OCI-LY1 (cell line): ENCODE measurements at regions not wholly inside any gene's neighbourhood (a gene's known extent, or its start where the extent isn't known, plus 50 kb on each side); places are given as distances from the start of the nearest gene placed in this dataset.
A peak's percentile ranks its signal among the peaks of the same experiment; 100 is the strongest.
"Not testable (repeated sequence)": the region's sequence is repeated elsewhere in the genome, so short reads cannot be mapped to it uniquely, and the experiment has no call there.

Experiments used
- H2AFZ ChIP-seq: fragments of 200-600 bp; sonication (generic), shearing (Covaris generic); 2 replicates; pipeline ENCODE4 v1.6.0; 2014; ENCODE audit warnings: antibody characterized with exemption, mild to moderate bottlenecking, low read length
- H3F3A ChIP-seq: fragments of 200-600 bp; sonication (generic), shearing (Covaris generic); 2 replicates; pipeline ENCODE4 v1.6.0; 2014; ENCODE audit warnings: mild to moderate bottlenecking, antibody characterized with exemption, low read length, moderate library complexity; ENCODE audit not compliant: insufficient read depth
- H3K27ac ChIP-seq: fragments of 200-600 bp; sonication (generic); 2 replicates; pipeline ENCODE4 v1.5.1; 2014; ENCODE audit warnings: low read length, mixed run types, mild to moderate bottlenecking, low read depth; ENCODE audit not compliant: poor library complexity, severe bottlenecking
- H3K27me3 ChIP-seq: fragments of 200-600 bp; sonication (generic); 2 replicates; pipeline ENCODE4 v1.6.0; 2014; ENCODE audit warnings: antibody characterized with exemption, mild to moderate bottlenecking, low read length, moderate library complexity; ENCODE audit not compliant: insufficient read depth
- H3K36me3 ChIP-seq: fragments of 200-600 bp; sonication (generic); 2 replicates; pipeline ENCODE4 v1.6.1; 2014; ENCODE audit warnings: mild to moderate bottlenecking, antibody characterized with exemption, low read length, moderate library complexity, mixed read lengths; ENCODE audit not compliant: insufficient read depth
- H3K4me1 ChIP-seq: fragments of 200-600 bp; sonication (generic); 2 replicates; pipeline ENCODE4 v1.5.1; 2014; ENCODE audit warnings: mild to moderate bottlenecking, low read length, moderate library complexity; ENCODE audit not compliant: insufficient read depth, severe bottlenecking
- H3K4me2 ChIP-seq: fragments of 200-600 bp; sonication (generic), shearing (Covaris generic); 2 replicates; pipeline ENCODE4 v1.6.1; 2014; ENCODE audit warnings: low read length
- H3K4me3 ChIP-seq: fragments of 200-600 bp; sonication (generic); 2 replicates; pipeline ENCODE4 v1.5.1; 2014; ENCODE audit warnings: low read length, low read depth, mild to moderate bottlenecking, mixed read lengths; ENCODE audit not compliant: poor library complexity, severe bottlenecking
- H3K79me2 ChIP-seq: fragments of 200-600 bp; shearing (Covaris generic); 2 replicates; pipeline ENCODE4 v1.6.1; 2016; ENCODE audit warnings: mixed run types, low read length, mixed read lengths; ENCODE audit not compliant: insufficient read depth
- H3K9ac ChIP-seq: fragments of 200-600 bp; sonication (generic), shearing (Covaris generic); 2 replicates; pipeline ENCODE4 v1.6.1; 2014; ENCODE audit warnings: mild to moderate bottlenecking, low read length, mixed read lengths
- H3K9me2 ChIP-seq: fragments of 200-600 bp; sonication (generic), shearing (Covaris generic); 2 replicates; pipeline ENCODE4 v1.6.1; 2014; ENCODE audit warnings: low read depth, mild to moderate bottlenecking, low read length, mixed read lengths
- H3K9me3 ChIP-seq: fragments of 200-600 bp; shearing (Covaris generic); 2 replicates; pipeline ENCODE4 v1.6.1; 2014; ENCODE audit warnings: low read length, mixed read lengths
- H4K20me1 ChIP-seq: fragments of 200-600 bp; sonication (generic), shearing (Covaris generic); 2 replicates; pipeline ENCODE4 v1.6.0; 2016; ENCODE audit warnings: mild to moderate bottlenecking, low read length; ENCODE audit not compliant: insufficient read depth
- EZH2 ChIP-seq: fragments of 200-600 bp; sonication (generic), shearing (Covaris generic); IDR thresholded peaks from 2 replicates; pipeline ENCODE4 v1.8.0; 2017; ENCODE audit warnings: borderline replicate concordance, mixed run types, mild to moderate bottlenecking, antibody characterized with exemption, low read length, moderate library complexity, mixed read lengths
- TF ChIP-seq, protein P1 (sequence below): fragments of 200-600 bp; sonication (generic), shearing (Covaris generic); IDR thresholded peaks from 2 replicates; pipeline ENCODE4 v1.5.1; 2017; ENCODE audit warnings: mild to moderate bottlenecking, antibody characterized with exemption, low read length, moderate library complexity, mixed read lengths

DNA sequence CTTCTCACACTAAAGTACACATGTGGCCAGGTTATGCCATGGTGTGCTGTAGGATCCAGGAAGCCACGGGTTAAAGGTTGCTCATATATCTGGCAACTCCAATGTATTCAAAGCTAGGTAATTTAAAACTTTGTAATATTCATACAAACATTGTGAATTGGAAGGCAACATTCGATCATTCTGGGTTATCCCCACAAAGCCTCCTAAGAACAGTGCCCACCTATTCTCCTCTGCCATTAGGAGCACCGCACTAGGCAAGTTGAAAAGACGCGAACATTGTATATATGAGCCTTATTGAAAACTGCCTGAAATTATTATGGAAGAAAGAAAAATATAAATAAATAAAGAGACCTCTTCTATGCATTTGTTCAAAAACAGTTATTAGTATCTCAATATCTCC is 228.2 kb downstream of the IGSF11 start:
- Histone ChIP-seq H2AFZ (no peak overlapping the region), H3K4me2 (peak overlapping the region; percentile 56), H3K4me3 (peak overlapping the region; percentile 36), H3F3A (no peaks in the 10 kb centered on the region), H3K4me1 (peaks cover 80% of the 10 kb centered on the region), H3K79me2 (peaks cover 51% of the 10 kb centered on the region), H3K9ac (no peak overlapping the region; the same call in 1 of the 2 replicates), H3K27ac (peak overlapping the region; percentile 23), H3K9me2 (no peaks in the 10 kb centered on the region), H3K36me3 (peaks cover 17% of the 10 kb centered on the region), H3K27me3 (no peaks in the 10 kb centered on the region), H4K20me1 (peaks cover 2% of the 10 kb centered on the region; the same call in 1 of the 2 replicates), H3K9me3 (no peaks in the 10 kb centered on the region)
- no peak for TF ChIP-seq EZH2
- TF ChIP-seq, protein P1, sequence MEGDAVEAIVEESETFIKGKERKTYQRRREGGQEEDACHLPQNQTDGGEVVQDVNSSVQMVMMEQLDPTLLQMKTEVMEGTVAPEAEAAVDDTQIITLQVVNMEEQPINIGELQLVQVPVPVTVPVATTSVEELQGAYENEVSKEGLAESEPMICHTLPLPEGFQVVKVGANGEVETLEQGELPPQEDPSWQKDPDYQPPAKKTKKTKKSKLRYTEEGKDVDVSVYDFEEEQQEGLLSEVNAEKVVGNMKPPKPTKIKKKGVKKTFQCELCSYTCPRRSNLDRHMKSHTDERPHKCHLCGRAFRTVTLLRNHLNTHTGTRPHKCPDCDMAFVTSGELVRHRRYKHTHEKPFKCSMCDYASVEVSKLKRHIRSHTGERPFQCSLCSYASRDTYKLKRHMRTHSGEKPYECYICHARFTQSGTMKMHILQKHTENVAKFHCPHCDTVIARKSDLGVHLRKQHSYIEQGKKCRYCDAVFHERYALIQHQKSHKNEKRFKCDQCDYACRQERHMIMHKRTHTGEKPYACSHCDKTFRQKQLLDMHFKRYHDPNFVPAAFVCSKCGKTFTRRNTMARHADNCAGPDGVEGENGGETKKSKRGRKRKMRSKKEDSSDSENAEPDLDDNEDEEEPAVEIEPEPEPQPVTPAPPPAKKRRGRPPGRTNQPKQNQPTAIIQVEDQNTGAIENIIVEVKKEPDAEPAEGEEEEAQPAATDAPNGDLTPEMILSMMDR: no peak

DNA sequence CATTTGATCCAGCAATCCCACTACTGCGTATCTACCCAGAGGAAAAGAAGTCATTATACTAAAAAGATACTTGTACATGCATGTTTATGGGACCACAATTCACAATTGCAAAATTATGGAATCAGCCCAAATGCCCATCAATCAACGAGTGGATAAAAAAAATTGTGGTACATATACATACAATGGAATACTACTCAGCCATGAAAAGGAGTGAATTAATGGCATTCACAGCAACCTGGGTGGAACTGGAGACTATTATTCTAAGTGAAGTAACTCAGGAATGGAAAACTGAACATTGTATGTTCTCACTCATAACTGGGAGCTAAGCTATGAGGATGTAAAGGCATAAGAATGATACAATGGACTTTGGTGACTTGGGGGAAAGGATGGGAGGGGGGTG is 227.3 kb downstream of the IGSF11 start:
- H3K4me3 ChIP-seq: not testable (repeated sequence)
- H3K79me2 ChIP-seq: peaks cover 51% of the 10 kb centered on the region

GRCh38 chr3:118808723-118809122 is 225.9 kb downstream of the IGSF11 start:
- Histone ChIP-seq H3K27ac (peak overlapping the region; percentile 49), H3K9me2 (no peaks in the 10 kb centered on the region), H3K9me3 (no peaks in the 10 kb centered on the region), H3K4me1 (peaks cover 59% of the 10 kb centered on the region), H2AFZ (no peak overlapping the region), H4K20me1 (peaks cover 2% of the 10 kb centered on the region; the same call in 1 of the 2 replicates), H3K9ac (peak overlapping the region; percentile 53), H3K36me3 (no peaks in the 10 kb centered on the region; the same call in 1 of the 2 replicates), H3K4me3 (peak overlapping the region; percentile 69), H3K79me2 (peaks cover 51% of the 10 kb centered on the region), H3K4me2 (peak overlapping the region; percentile 79), H3K27me3 (no peaks in the 10 kb centered on the region), H3F3A (no peaks in the 10 kb centered on the region)
- TF ChIP-seq EZH2: no peak
- TF ChIP-seq, protein P1: no peak

More for the DNA sequence above, 227.3 kb downstream of the IGSF11 start:
- Histone ChIP-seq H3K4me1 (peaks cover 73% of the 10 kb centered on the region), H3K4me2 (peak overlapping the region; percentile 56; the same call in 1 of the 2 replicates)
- H3K36me3 ChIP-seq, H4K20me1 ChIP-seq, H3K9me3 ChIP-seq, H3K27ac ChIP-seq, H2AFZ ChIP-seq, H3K9me2 ChIP-seq, H3F3A ChIP-seq, H3K27me3 ChIP-seq, H3K9ac ChIP-seq: not testable (repeated sequence)
